ENCODE measurements at regions not wholly inside any gene's neighbourhood (a gene's known extent, or its start where the extent isn't known, plus 50 kb on each side); places are given as distances from the start of the nearest gene placed in this dataset.
"Not testable (repeated sequence)": the region's sequence is repeated elsewhere in the genome, so short reads cannot be mapped to it uniquely, and the experiment has no call there.

GRCh38 chr22:49458708-49459099 lies 369.0 kb downstream of the BRD1 start:
- no peak overlapping the region for H3K27ac ChIP-seq (ENCODE audit: low read depth, low read length)
- peaks cover 4 to 10% of the 10 kb centered on the region in 2 donors for H3K27me3 ChIP-seq (ENCODE audit: control insufficient read depth in 1 of 2, insufficient read depth in 2 of 2, low read length in 2 of 2)
- H3K4me3 ChIP-seq (ENCODE audit: low read depth in 1 of 2, low read length in 2 of 2): no peak overlapping the region
- no peaks in the 10 kb centered on the region for H3K4me1 ChIP-seq (ENCODE audit: insufficient read depth, low read length)
- no peaks in the 10 kb centered on the region for H3K9me3 ChIP-seq (ENCODE audit: low read length)
- H3K36me3 ChIP-seq (ENCODE audit: insufficient read depth, low read length): no peaks in the 10 kb centered on the region
- no peak overlapping the region for H3K9ac ChIP-seq (ENCODE audit: low read length)

- no peaks in the 10 kb centered on the region for H3K4me1 ChIP-seq (ENCODE audit: insufficient read depth, low read length)
- no peaks in the 10 kb centered on the region for H3K36me3 ChIP-seq (ENCODE audit: insufficient read depth, low read length)
- no peak overlapping the region for H3K4me3 ChIP-seq (ENCODE audit: low read depth in 1 of 2, low read length in 2 of 2)
- peaks cover 4 to 10% of the 10 kb centered on the region in 2 donors for H3K27me3 ChIP-seq (ENCODE audit: control insufficient read depth in 1 of 2, insufficient read depth in 2 of 2, low read length in 2 of 2)
- no peak overlapping the region for H3K27ac ChIP-seq (ENCODE audit: low read depth, low read length)
- H3K9me3 ChIP-seq (ENCODE audit: low read length): no peaks in the 10 kb centered on the region
- H3K9ac ChIP-seq (ENCODE audit: low read length): no peak overlapping the region
Measured at GRCh38 chr22:49457946-49458707, 369.5 kb downstream of the BRD1 start.

- no peak overlapping the region for H3K4me3 ChIP-seq (ENCODE audit: low read depth in 1 of 2, low read length in 2 of 2)
- H3K27me3 ChIP-seq (ENCODE audit: control insufficient read depth in 1 of 2, insufficient read depth in 2 of 2, low read length in 2 of 2): peaks cover 4 to 10% of the 10 kb centered on the region in 2 donors
- H3K9ac ChIP-seq (ENCODE audit: low read length): no peak overlapping the region
- H3K27ac ChIP-seq (ENCODE audit: low read depth, low read length): no peak overlapping the region
- no peaks in the 10 kb centered on the region for H3K36me3 ChIP-seq (ENCODE audit: insufficient read depth, low read length)
- H3K4me1 ChIP-seq (ENCODE audit: insufficient read depth, low read length): no peaks in the 10 kb centered on the region
- no peaks in the 10 kb centered on the region for H3K9me3 ChIP-seq (ENCODE audit: low read length)
Measured at GRCh38 chr22:49457146-49457545, 370.5 kb downstream of the BRD1 start.

GRCh38 chr22:49455595-49455994 lies 372.1 kb downstream of the BRD1 start:
- H3K27ac ChIP-seq (ENCODE audit: low read depth, low read length): no peak overlapping the region
- H3K9ac ChIP-seq (ENCODE audit: low read length): no peak overlapping the region
- no peaks in the 10 kb centered on the region for H3K9me3 ChIP-seq (ENCODE audit: low read length)
- H3K36me3 ChIP-seq (ENCODE audit: insufficient read depth, low read length): no peaks in the 10 kb centered on the region
- no peaks in the 10 kb centered on the region for H3K4me1 ChIP-seq (ENCODE audit: insufficient read depth, low read length)
- H3K4me3 ChIP-seq (ENCODE audit: low read depth in 1 of 2, low read length in 2 of 2): no peak overlapping the region
- peaks cover 4 to 12% of the 10 kb centered on the region in 2 donors for H3K27me3 ChIP-seq (ENCODE audit: control insufficient read depth in 1 of 2, insufficient read depth in 2 of 2, low read length in 2 of 2)

GRCh38 chr22:49454726-49455125 lies 372.9 kb downstream of the BRD1 start:
- no peaks in the 10 kb centered on the region for H3K4me1 ChIP-seq (ENCODE audit: insufficient read depth, low read length)
- H3K27me3 ChIP-seq (ENCODE audit: control insufficient read depth in 1 of 2, insufficient read depth in 2 of 2, low read length in 2 of 2): peaks cover 4 to 17% of the 10 kb centered on the region in 2 donors
- no peak overlapping the region for H3K4me3 ChIP-seq (ENCODE audit: low read depth in 1 of 2, low read length in 2 of 2)
- no peak overlapping the region for H3K27ac ChIP-seq (ENCODE audit: low read depth, low read length)
- H3K9ac ChIP-seq (ENCODE audit: low read length): no peak overlapping the region
- no peaks in the 10 kb centered on the region for H3K9me3 ChIP-seq (ENCODE audit: low read length)
- H3K36me3 ChIP-seq (ENCODE audit: insufficient read depth, low read length): no peaks in the 10 kb centered on the region

- Histone ChIP-seq H3K9ac (ENCODE audit: low read length) (no peak overlapping the region), H3K9me3 (ENCODE audit: low read length) (no peaks in the 10 kb centered on the region), H3K4me1 (ENCODE audit: insufficient read depth, low read length) (no peaks in the 10 kb centered on the region), H3K4me3 (ENCODE audit: low read depth in 1 of 2, low read length in 2 of 2) (no peak overlapping the region), H3K36me3 (ENCODE audit: insufficient read depth, low read length) (no peaks in the 10 kb centered on the region), H3K27me3 (ENCODE audit: control insufficient read depth in 1 of 2, insufficient read depth in 2 of 2, low read length in 2 of 2) (peaks cover 4 to 19% of the 10 kb centered on the region in 2 donors), H3K27ac (ENCODE audit: low read depth, low read length) (no peak overlapping the region)
Measured at GRCh38 chr22:49453771-49454170, 373.9 kb downstream of the BRD1 start.

- H3K4me3 ChIP-seq (ENCODE audit: low read depth in 1 of 2, low read length in 2 of 2); H3K4me1 ChIP-seq (ENCODE audit: insufficient read depth, low read length); H3K36me3 ChIP-seq (ENCODE audit: insufficient read depth, low read length); H3K9ac ChIP-seq (ENCODE audit: low read length); H3K9me3 ChIP-seq (ENCODE audit: low read length); H3K27ac ChIP-seq (ENCODE audit: low read depth, low read length): not testable (repeated sequence)
- H3K27me3 ChIP-seq (ENCODE audit: control insufficient read depth in 1 of 2, insufficient read depth in 2 of 2, low read length in 2 of 2): peaks cover 0 to 19% of the 10 kb centered on the region in 2 donors
Measured at GRCh38 chr22:49453019-49453418, 374.7 kb downstream of the BRD1 start.

GRCh38 chr22:49452362-49452946 lies 375.2 kb downstream of the BRD1 start:
- Histone ChIP-seq H3K9me3 (ENCODE audit: low read length) (no peaks in the 10 kb centered on the region), H3K27me3 (ENCODE audit: control insufficient read depth in 1 of 2, insufficient read depth in 2 of 2, low read length in 2 of 2) (peaks cover 0 to 19% of the 10 kb centered on the region in 2 donors), H3K4me3 (ENCODE audit: low read depth in 1 of 2, low read length in 2 of 2) (no peak overlapping the region), H3K36me3 (ENCODE audit: insufficient read depth, low read length) (no peaks in the 10 kb centered on the region), H3K4me1 (ENCODE audit: insufficient read depth, low read length) (no peaks in the 10 kb centered on the region), H3K27ac (ENCODE audit: low read depth, low read length) (no peak overlapping the region), H3K9ac (ENCODE audit: low read length) (no peak overlapping the region)

GRCh38 chr22:49451070-49451840 lies 376.4 kb downstream of the BRD1 start:
- Histone ChIP-seq H3K27me3 (ENCODE audit: control insufficient read depth in 1 of 2, insufficient read depth in 2 of 2, low read length in 2 of 2) (peaks cover 0 to 19% of the 10 kb centered on the region in 2 donors), H3K9me3 (ENCODE audit: low read length) (no peaks in the 10 kb centered on the region), H3K36me3 (ENCODE audit: insufficient read depth, low read length) (no peaks in the 10 kb centered on the region), H3K9ac (ENCODE audit: low read length) (no peak overlapping the region), H3K4me3 (ENCODE audit: low read depth in 1 of 2, low read length in 2 of 2) (no peak overlapping the region), H3K4me1 (ENCODE audit: insufficient read depth, low read length) (no peaks in the 10 kb centered on the region), H3K27ac (ENCODE audit: low read depth, low read length) (no peak overlapping the region)

- peaks cover 0 to 17% of the 10 kb centered on the region in 2 donors for H3K27me3 ChIP-seq (ENCODE audit: control insufficient read depth in 1 of 2, insufficient read depth in 2 of 2, low read length in 2 of 2)
- no peaks in the 10 kb centered on the region for H3K4me1 ChIP-seq (ENCODE audit: insufficient read depth, low read length)
- H3K36me3 ChIP-seq (ENCODE audit: insufficient read depth, low read length): no peaks in the 10 kb centered on the region
- no peak overlapping the region for H3K27ac ChIP-seq (ENCODE audit: low read depth, low read length)
- no peaks in the 10 kb centered on the region for H3K9me3 ChIP-seq (ENCODE audit: low read length)
- H3K9ac ChIP-seq (ENCODE audit: low read length): no peak overlapping the region
- no peak overlapping the region for H3K4me3 ChIP-seq (ENCODE audit: low read depth in 1 of 2, low read length in 2 of 2)
Measured at GRCh38 chr22:49450498-49450897, 377.2 kb downstream of the BRD1 start.

- Histone ChIP-seq H3K9ac (ENCODE audit: low read length) (no peak overlapping the region), H3K9me3 (ENCODE audit: low read length) (no peaks in the 10 kb centered on the region), H3K4me1 (ENCODE audit: insufficient read depth, low read length) (no peaks in the 10 kb centered on the region), H3K27ac (ENCODE audit: low read depth, low read length) (no peak overlapping the region), H3K4me3 (ENCODE audit: low read depth in 1 of 2, low read length in 2 of 2) (no peak overlapping the region), H3K36me3 (ENCODE audit: insufficient read depth, low read length) (no peaks in the 10 kb centered on the region), H3K27me3 (ENCODE audit: control insufficient read depth in 1 of 2, insufficient read depth in 2 of 2, low read length in 2 of 2) (peaks cover 0 to 13% of the 10 kb centered on the region in 2 donors)
Measured at GRCh38 chr22:49449811-49450446, 377.7 kb downstream of the BRD1 start.
